ENCODE measurements at regions not wholly inside any gene's neighbourhood (a gene's known extent, or its start where the extent isn't known, plus 50 kb on each side); places are given as distances from the start of the nearest gene placed in this dataset.

DNA sequence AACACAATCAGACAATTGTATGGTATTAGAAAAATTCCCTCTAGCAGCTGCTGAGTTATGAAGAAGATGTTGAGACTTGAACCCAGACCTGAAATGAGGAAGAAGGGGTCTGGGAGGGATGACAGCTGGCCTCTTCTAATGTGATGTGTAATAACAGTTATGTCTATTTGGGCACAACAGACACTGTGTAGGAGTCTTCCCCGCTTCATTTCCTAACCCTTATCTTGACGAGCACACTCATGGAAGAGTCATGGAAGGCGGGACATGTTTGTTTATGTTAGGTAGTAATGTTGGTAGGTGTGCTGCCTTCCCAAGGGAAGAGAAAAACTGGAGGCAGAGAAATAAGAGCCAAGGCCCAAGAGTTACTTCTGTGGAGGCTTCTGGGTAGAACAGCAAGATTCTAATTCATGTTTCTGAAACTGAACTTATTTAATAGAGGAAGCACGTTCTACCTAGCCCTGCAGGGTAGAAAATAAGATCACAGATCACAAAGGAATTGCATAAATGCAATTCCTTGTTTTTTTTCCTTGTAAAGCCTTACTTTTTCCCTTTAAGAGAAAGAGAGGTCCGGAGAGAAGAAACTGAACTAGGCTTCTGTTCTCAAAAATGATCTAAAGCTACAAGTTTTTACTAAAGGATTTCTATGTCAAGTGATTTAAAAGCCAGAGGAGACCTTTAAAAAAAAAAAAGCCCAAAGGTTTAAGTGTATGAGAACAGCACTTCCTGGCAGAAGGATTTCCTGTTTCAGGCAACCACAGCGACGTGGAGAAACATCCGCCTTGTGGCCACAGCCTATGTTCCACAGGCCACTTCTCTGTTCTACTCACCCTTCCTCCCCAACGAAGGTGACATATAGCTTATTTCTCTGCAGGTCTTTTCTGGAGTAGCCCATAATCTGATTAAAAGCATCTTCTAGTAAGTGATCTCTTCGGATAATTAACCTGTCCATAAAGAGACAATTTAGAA is 68.5 kb upstream of the STK17B start:
- ATAC-seq (peak; percentile 92), DNase-seq (ENCODE audit: extremely low read depth in 1 of 4, low spot score in 3 of 4) (peak; percentile 11 to 71 (median 33)), FAIRE-seq (peak; percentile 80)
- Histone ChIP-seq H3K4me2 (ENCODE audit: insufficient read depth, low read length) (peak overlapping the region; percentile 6), H3K4me1 (replicated peaks in 1 of 2; ENCODE audit: control insufficient read depth in 2 of 2, insufficient read depth in 2 of 2, low read length in 2 of 2) (peaks cover 0 to 16% of the 10 kb centered on the region in 2 experiments; a peak in 3 of 5 replicates), H2AFZ (ENCODE audit: low read depth, low read length) (peak overlapping the region; percentile 82), H3K27ac (ENCODE audit: extremely low read depth, low read depth, low read length) (peak overlapping the region; percentile 76; the same call in 2 of the 3 replicates), H4K20me1 (replicated peaks; ENCODE audit: control insufficient read depth, insufficient read depth, low read length) (no peaks in the 10 kb centered on the region), H3K9me1 (ENCODE audit: control insufficient read depth, insufficient read depth, low read length) (no peaks in the 10 kb centered on the region), H3K4me3 (no peak overlapping the region), H3K9ac (ENCODE audit: insufficient read depth in 1 of 2, low read depth in 2 of 2, low read length in 2 of 2) (no peak overlapping the region; a peak in 1 of 4 replicates), H3K9me3 (replicated peaks; ENCODE audit: control insufficient read depth, insufficient read depth, low read depth, low read length) (no peaks in the 10 kb centered on the region; the same call in 1 of the 2 replicates), H3K79me2 (ENCODE audit: control insufficient read depth, insufficient read depth, low read length) (no peaks in the 10 kb centered on the region), H3K36me3 (ENCODE audit: control insufficient read depth, insufficient read depth, low read length) (no peaks in the 10 kb centered on the region), H3K27me3 (ENCODE audit: control insufficient read depth in 2 of 2, insufficient read depth in 2 of 2, low read length in 2 of 2) (no peaks in the 10 kb centered on the region)
- ChIA-PET CTCF (ENCODE audit: low intra/inter-chr PET ratio) (no interaction called here), POLR2A (no interaction called here)
- WGBS (ENCODE audit: insufficient coverage, low coverage, missing lambda C conversion rate), result 14% methylated on average over 10 of the region's 10 CpGs
- BruUV-seq (replicated peaks), result no TSS peak
- intact Hi-C loops (cut with micrococcal nuclease) (no loop called here), in situ Hi-C loops (cut with MboI) (no loop called here)
- TF ChIP-seq TCF7 (IDR thresholded peaks at IDR 0.05; ENCODE audit: borderline replicate concordance) (no peak), CBX1 (IDR thresholded peaks at IDR 0.05; ENCODE audit: low read depth) (no peak), ESRRA (IDR thresholded peaks at IDR 0.05; ENCODE audit: borderline replicate concordance, low read depth) (no peak), RAD51 (IDR thresholded peaks at IDR 0.05; ENCODE audit: borderline replicate concordance, low read depth) (no peak), DACH1 (IDR thresholded peaks at IDR 0.05; ENCODE audit: partially characterized antibody) (peak; percentile 25), RBM14 (IDR thresholded peaks at IDR 0.05; ENCODE audit: borderline replicate concordance, insufficient read depth, low read depth, low read length) (no peak), NCOA1 (IDR thresholded peaks at IDR 0.05; ENCODE audit: low read depth) (no peak; the same call in 1 of the 2 replicates), SMARCB1 (IDR thresholded peaks at IDR 0.05; ENCODE audit: insufficient read length, low read depth) (no peak), SMARCA4 (IDR thresholded peaks at IDR 0.05) (peak; percentile 81), PTRF (tag; IDR thresholded peaks at IDR 0.05) (no peak), TCFL5 (CRISPR knock-in tag; conservative IDR thresholded peaks at IDR 0.05) (no peak), ZNF174 (CRISPR knock-in tag; IDR thresholded peaks at IDR 0.05) (no peak), ZNF175 (CRISPR knock-in tag; IDR thresholded peaks at IDR 0.05; ENCODE audit: low read depth) (peak; percentile 65; the same call in 1 of the 2 replicates), ZNF324 (CRISPR knock-in tag; IDR thresholded peaks at IDR 0.05) (no peak), PML (IDR thresholded peaks at IDR 0.05; ENCODE audit: low read length) (peak; percentile 60; the same call in 1 of the 2 replicates), BRD9 (IDR thresholded peaks at IDR 0.05; ENCODE audit: low read depth, partially characterized antibody) (no peak), TGIF2 (CRISPR knock-in tag; IDR thresholded peaks at IDR 0.05) (no peak)
- TF ChIP-seq, protein P1, sequence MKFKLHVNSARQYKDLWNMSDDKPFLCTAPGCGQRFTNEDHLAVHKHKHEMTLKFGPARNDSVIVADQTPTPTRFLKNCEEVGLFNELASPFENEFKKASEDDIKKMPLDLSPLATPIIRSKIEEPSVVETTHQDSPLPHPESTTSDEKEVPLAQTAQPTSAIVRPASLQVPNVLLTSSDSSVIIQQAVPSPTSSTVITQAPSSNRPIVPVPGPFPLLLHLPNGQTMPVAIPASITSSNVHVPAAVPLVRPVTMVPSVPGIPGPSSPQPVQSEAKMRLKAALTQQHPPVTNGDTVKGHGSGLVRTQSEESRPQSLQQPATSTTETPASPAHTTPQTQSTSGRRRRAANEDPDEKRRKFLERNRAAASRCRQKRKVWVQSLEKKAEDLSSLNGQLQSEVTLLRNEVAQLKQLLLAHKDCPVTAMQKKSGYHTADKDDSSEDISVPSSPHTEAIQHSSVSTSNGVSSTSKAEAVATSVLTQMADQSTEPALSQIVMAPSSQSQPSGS (CRISPR knock-in tag; IDR thresholded peaks at IDR 0.05), result no peak
- TF ChIP-seq, protein P2, sequence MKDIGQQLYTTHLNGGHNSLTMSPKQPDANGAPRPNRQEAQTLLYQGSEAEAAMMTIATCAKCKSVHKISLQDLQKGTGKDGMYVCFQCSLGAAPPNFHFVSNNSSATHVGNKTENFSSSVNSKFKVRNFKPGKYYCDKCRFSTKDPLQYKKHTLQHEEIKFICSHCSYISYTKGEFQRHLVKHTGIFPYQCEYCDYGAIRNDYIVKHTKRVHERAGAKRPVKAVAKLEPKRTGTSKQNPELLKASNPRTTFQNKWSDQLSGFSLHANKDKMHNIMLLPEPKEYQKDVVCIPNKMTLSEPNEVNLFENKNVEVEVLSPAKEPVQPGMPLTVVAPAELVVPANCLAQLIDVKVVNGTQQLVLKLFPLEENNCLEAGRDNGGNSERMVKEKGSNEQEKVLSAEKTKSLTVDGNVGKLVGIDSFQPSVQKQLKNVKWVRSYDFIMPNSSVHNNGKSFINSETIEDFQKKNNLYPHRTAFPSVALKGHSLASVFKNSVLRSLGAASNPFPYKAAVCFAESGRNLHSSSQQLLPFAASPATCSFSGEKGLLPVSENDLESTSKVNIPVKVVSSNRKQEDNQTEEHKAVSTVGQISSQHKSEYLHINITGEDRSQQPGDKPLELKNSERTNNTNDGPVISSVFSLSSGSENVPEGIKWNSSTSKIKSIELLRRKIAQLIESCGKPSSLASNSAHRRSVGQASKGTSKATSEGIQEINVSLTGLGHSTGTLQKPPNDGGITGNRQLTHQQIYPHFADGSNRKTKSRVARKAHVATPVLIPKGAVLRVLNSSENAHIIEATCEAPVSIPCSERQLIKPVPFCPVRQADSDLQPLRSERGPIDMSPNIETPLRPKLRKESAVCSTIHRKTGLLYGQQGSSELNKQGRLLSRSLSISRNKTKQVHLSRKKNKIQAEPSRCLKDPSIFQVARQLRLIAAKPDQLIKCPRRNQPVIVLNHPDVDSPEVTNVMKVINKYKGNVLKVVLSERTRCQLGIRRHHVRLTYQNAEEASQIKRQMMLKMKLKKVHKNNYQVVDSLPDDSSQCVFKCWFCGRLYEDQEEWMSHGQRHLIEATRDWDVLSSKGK (CRISPR knock-in tag; IDR thresholded peaks at IDR 0.05), result no peak
